ENCODE measurements at regions not wholly inside any gene's neighbourhood (a gene's known extent, or its start where the extent isn't known, plus 50 kb on each side); places are given as distances from the start of the nearest gene placed in this dataset.

GRCh38 chr2:162972383-162972782 is 133.8 kb upstream of the KCNH7 start:
- ChIA-PET POLR2A (no interaction called here), CTCF (ENCODE audit: low intra/inter-chr PET ratio) (no interaction called here)
- WGBS (ENCODE audit: insufficient coverage, low coverage, missing lambda C conversion rate), result 6% methylated on average over 1 of the region's 1 CpG
- Histone ChIP-seq H2AFZ (ENCODE audit: low read depth, low read length) (no peak overlapping the region), H3K79me2 (ENCODE audit: control insufficient read depth, insufficient read depth, low read length) (no peaks in the 10 kb centered on the region), H3K4me2 (ENCODE audit: insufficient read depth, low read length) (no peak overlapping the region), H3K36me3 (ENCODE audit: control insufficient read depth, insufficient read depth, low read length) (no peaks in the 10 kb centered on the region), H3K27ac (ENCODE audit: extremely low read depth, low read depth, low read length) (no peak overlapping the region), H3K9me1 (ENCODE audit: control insufficient read depth, insufficient read depth, low read length) (no peaks in the 10 kb centered on the region), H3K9me3 (replicated peaks; ENCODE audit: control insufficient read depth, insufficient read depth, low read depth, low read length) (no peaks in the 10 kb centered on the region; the same call in 1 of the 2 replicates), H4K20me1 (replicated peaks; ENCODE audit: control insufficient read depth, insufficient read depth, low read length) (no peaks in the 10 kb centered on the region), H3K4me3 (no peak overlapping the region), H3K9ac (ENCODE audit: insufficient read depth in 1 of 2, low read depth in 2 of 2, low read length in 2 of 2) (no peak overlapping the region), H3K4me1 (replicated peaks in 1 of 2; ENCODE audit: control insufficient read depth in 2 of 2, insufficient read depth in 2 of 2, low read length in 2 of 2) (no peaks in the 10 kb centered on the region), H3K27me3 (ENCODE audit: control insufficient read depth in 2 of 2, insufficient read depth in 2 of 2, low read length in 2 of 2) (no peaks in the 10 kb centered on the region)
- ATAC-seq (no peak), DNase-seq (ENCODE audit: extremely low read depth in 1 of 4, low spot score in 3 of 4) (no peak), FAIRE-seq (no peak)
- no peak for TF ChIP-seq ATF1 (CRISPR knock-in tag; IDR thresholded peaks at IDR 0.05)
- TF ChIP-seq ATF1 (tag; IDR thresholded peaks at IDR 0.05), result no peak
- TF ChIP-seq PYGO2 (tag; IDR thresholded peaks at IDR 0.05), result no peak
- no peak for TF ChIP-seq TCF7 (IDR thresholded peaks at IDR 0.05; ENCODE audit: borderline replicate concordance)
- no peak for TF ChIP-seq L3MBTL2 (IDR thresholded peaks at IDR 0.05)
- TF ChIP-seq SRSF9 (IDR thresholded peaks at IDR 0.05; ENCODE audit: borderline replicate concordance, low read depth, low read length), result no peak
- no peak for TF ChIP-seq ARHGAP35 (IDR thresholded peaks at IDR 0.05; ENCODE audit: partially characterized antibody)
- in situ Hi-C loops (cut with MboI), result no loop called here
- no TSS peak for BruUV-seq (replicated peaks)
- intact Hi-C loops (cut with micrococcal nuclease), result no loop called here

- no peak for FAIRE-seq
- CTCF ChIA-PET (ENCODE audit: low intra/inter-chr PET ratio), result no interaction called here
- Histone ChIP-seq H3K9me3 (replicated peaks; ENCODE audit: control insufficient read depth, insufficient read depth, low read depth, low read length) (no peaks in the 10 kb centered on the region; the same call in 1 of the 2 replicates), H2AFZ (ENCODE audit: low read depth, low read length) (no peak overlapping the region), H4K20me1 (replicated peaks; ENCODE audit: control insufficient read depth, insufficient read depth, low read length) (no peaks in the 10 kb centered on the region), H3K9ac (ENCODE audit: insufficient read depth in 1 of 2, low read depth in 2 of 2, low read length in 2 of 2) (no peak overlapping the region), H3K79me2 (ENCODE audit: control insufficient read depth, insufficient read depth, low read length) (no peaks in the 10 kb centered on the region), H3K27me3 (ENCODE audit: control insufficient read depth in 2 of 2, insufficient read depth in 2 of 2, low read length in 2 of 2) (no peaks in the 10 kb centered on the region), H3K27ac (ENCODE audit: extremely low read depth, low read depth, low read length) (no peak overlapping the region), H3K9me1 (ENCODE audit: control insufficient read depth, insufficient read depth, low read length) (no peaks in the 10 kb centered on the region), H3K4me1 (replicated peaks in 1 of 2; ENCODE audit: control insufficient read depth in 2 of 2, insufficient read depth in 2 of 2, low read length in 2 of 2) (no peaks in the 10 kb centered on the region), H3K36me3 (ENCODE audit: control insufficient read depth, insufficient read depth, low read length) (no peaks in the 10 kb centered on the region), H3K4me3 (no peak overlapping the region), H3K4me2 (ENCODE audit: insufficient read depth, low read length) (no peak overlapping the region)
- in situ Hi-C loops (cut with MboI) (no loop called here), intact Hi-C loops (cut with micrococcal nuclease) (no loop called here)
- no peak for ATAC-seq
- no TSS peak for BruUV-seq (replicated peaks)
- 0% methylated on average over 1 of the region's 1 CpG for WGBS (ENCODE audit: insufficient coverage, low coverage, missing lambda C conversion rate)
- no peak for DNase-seq (ENCODE audit: extremely low read depth in 1 of 4, low spot score in 3 of 4)
- POLR2A ChIA-PET, result no interaction called here
- TF ChIP-seq MLX (CRISPR knock-in tag; conservative IDR thresholded peaks at IDR 0.05) (no peak), CREM (IDR thresholded peaks at IDR 0.05; ENCODE audit: low read depth) (no peak), HIVEP1 (CRISPR knock-in tag; IDR thresholded peaks at IDR 0.05) (no peak), CREBBP (IDR thresholded peaks at IDR 0.05; ENCODE audit: low read depth, low read length) (no peak), GATAD2B (IDR thresholded peaks at IDR 0.05; ENCODE audit: borderline replicate concordance) (no peak), ZNF212 (CRISPR knock-in tag; IDR thresholded peaks at IDR 0.05) (no peak), CLOCK (CRISPR knock-in tag; IDR thresholded peaks at IDR 0.05; ENCODE audit: borderline replicate concordance) (no peak), SIX5 (IDR thresholded peaks at IDR 0.05; ENCODE audit: borderline replicate concordance in 1 of 2, insufficient read depth in 1 of 2, low read depth in 1 of 2, low read length in 2 of 2) (no peak), GTF2A2 (tag; IDR thresholded peaks at IDR 0.05) (no peak), ZNF589 (CRISPR knock-in tag; IDR thresholded peaks at IDR 0.05; ENCODE audit: low read depth) (no peak)
These were observed 129.7 kb upstream of the KCNH7 start for GRCh38 chr2:162968306-162968705.
